Mucosa of descending colon (tissue), 3 donors: ENCODE measurements at regions not wholly inside any gene's neighbourhood (a gene's known extent, or its start where the extent isn't known, plus 50 kb on each side); places are given as distances from the start of the nearest gene placed in this dataset.
A peak's percentile ranks its signal among the peaks of the same experiment; 100 is the strongest.

Experiments used
- ATAC-seq: fragments of 200-7000 bp; cut with Tn5 transposase; one replicate; pipeline ENCODE4 v1.9.1; 2020; ENCODE audit warnings: mild to moderate bottlenecking, moderate library complexity
- DNase-seq, 3 donors: peaks; one replicate each; pipeline ENCODE4 v3.0.0-alpha.2; 2020
- H3K36me3 ChIP-seq: fragments of 200-600 bp; one replicate; pipeline ENCODE4 v1.8.0; 2021; ENCODE audit warnings: low read depth, mild to moderate bottlenecking
- H3K4me1 ChIP-seq: fragments of 200-600 bp; one replicate; pipeline ENCODE4 v1.8.0; 2021; ENCODE audit warnings: low read depth, mild to moderate bottlenecking
- H3K4me3 ChIP-seq: fragments of 200-600 bp; one replicate; pipeline ENCODE4 v1.8.0; 2021; ENCODE audit warnings: mild to moderate bottlenecking
- H3K9me3 ChIP-seq: fragments of 200-600 bp; one replicate; pipeline ENCODE4 v1.8.0; 2021; ENCODE audit warnings: mild to moderate bottlenecking
- intact Hi-C, 2 donors: fragments of 100-400 bp; cut with DNase I in 1 of 2; cut with micrococcal nuclease in 1 of 2; formaldehyde crosslinking; loops; one replicate each; pipeline versions ENCODE4 v1.11.0 to v1.11.1; 2022; cut with DNase I, micrococcal nuclease
- TF ChIP-seq, protein P1 (sequence below): fragments of 200-600 bp; IDR thresholded peaks from one replicate; pipeline ENCODE4 v1.8.0; 2022; ENCODE audit warnings: antibody characterized with exemption, mild to moderate bottlenecking
- donor health status: DM: no; HTN: no; CAD: no; lungs with moderate emphysema.
- donor health status: DM: no; HTN: no; CAD: no.
- donor health status: DM: no; HTN: yes; CAD: no.

DNA sequence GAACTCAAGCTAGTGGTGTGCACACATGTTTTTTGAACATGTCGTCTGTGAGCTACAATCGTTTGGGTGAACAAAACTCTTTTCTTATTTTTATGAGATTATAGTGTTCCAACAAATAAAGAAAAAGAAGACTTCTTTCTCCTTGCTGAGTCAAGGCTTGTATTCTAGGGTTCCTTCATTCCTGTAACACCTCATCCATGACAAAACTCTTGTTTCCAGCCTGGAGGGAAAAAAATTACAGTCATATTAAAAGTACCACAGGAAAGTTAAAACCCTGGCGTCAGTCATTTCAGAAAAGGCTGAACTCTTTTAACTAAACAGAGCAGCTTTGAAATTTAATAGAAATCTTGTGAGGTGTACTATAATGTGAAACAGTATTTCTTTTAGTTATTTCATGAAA lies 79.2 kb upstream of the BOD1L1 start:
- no peak for ATAC-seq
- H3K36me3 ChIP-seq = no peaks in the 10 kb centered on the region
- no peaks in the 10 kb centered on the region for H3K9me3 ChIP-seq
- H3K4me3 ChIP-seq = no peak overlapping the region
- intact Hi-C loops = no loop called here
- no peak for DNase-seq
- no peaks in the 10 kb centered on the region for H3K4me1 ChIP-seq
- TF ChIP-seq, protein P1, sequence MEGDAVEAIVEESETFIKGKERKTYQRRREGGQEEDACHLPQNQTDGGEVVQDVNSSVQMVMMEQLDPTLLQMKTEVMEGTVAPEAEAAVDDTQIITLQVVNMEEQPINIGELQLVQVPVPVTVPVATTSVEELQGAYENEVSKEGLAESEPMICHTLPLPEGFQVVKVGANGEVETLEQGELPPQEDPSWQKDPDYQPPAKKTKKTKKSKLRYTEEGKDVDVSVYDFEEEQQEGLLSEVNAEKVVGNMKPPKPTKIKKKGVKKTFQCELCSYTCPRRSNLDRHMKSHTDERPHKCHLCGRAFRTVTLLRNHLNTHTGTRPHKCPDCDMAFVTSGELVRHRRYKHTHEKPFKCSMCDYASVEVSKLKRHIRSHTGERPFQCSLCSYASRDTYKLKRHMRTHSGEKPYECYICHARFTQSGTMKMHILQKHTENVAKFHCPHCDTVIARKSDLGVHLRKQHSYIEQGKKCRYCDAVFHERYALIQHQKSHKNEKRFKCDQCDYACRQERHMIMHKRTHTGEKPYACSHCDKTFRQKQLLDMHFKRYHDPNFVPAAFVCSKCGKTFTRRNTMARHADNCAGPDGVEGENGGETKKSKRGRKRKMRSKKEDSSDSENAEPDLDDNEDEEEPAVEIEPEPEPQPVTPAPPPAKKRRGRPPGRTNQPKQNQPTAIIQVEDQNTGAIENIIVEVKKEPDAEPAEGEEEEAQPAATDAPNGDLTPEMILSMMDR = no peak

DNA sequence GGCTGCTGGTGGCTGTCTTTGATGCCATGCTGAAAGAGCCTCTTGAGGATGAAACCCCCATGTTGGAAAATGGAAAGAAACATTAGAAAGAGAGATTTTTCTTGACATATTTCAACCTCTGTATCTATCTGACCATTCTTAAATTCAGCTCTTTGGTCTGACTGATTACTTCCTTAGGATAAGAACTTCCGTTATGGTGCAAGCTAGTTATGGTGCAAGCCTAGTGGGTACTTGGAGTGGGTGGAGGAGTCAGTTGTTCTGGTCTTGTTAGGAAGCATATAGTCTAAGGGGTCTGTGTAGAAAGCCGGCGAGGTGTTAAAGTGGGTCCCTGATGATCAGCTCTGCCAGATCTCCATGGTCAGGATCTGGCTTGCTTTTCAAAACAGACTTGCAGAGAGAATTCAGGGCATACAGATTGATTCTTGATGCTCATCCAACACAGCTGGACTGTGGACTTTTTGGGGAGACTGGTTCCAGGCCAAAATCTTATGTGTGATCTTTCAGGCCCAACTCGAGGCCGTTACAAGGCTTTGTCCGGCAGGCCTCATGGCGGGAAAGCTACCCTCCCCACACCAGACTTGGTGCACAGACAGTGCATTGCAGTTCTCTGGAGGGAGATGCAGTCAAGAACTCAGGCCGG lies 82.8 kb upstream of the BOD1L1 start:
- H3K36me3 ChIP-seq = no peaks in the 10 kb centered on the region
- no peak overlapping the region for H3K4me3 ChIP-seq
- H3K9me3 ChIP-seq = no peaks in the 10 kb centered on the region
- TF ChIP-seq, protein P1 = no peak
- DNase-seq = no peak
- intact Hi-C loops = no loop called here
- no peak for ATAC-seq
- no peaks in the 10 kb centered on the region for H3K4me1 ChIP-seq

DNA sequence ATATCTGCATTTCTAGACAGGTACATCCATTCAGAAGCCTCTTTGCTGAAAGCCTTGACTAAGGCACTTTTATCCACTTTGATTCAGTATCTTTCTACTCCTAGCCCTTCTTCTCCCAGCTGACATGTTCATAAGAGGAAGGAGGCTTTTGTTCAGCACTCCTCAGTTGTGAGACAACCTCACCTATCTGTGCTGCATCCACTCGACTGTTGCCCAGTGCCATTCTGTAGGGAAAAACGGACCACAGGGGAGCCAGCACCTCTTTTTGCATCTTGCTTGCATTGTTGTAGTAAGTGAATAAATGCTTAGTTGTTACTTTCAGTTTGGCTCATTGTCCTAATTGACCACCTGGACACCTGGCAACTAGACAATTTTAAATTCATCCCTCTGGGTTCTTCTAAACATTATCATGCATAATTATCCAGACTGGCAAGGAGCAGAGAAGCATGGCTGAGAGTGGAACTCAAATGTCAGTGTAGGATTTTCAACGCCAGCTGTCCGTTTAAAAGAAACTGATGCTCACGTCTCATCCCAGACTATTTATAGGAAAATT lies 83.8 kb upstream of the BOD1L1 start:
- no peaks in the 10 kb centered on the region for H3K36me3 ChIP-seq
- TF ChIP-seq, protein P1 = no peak

DNA sequence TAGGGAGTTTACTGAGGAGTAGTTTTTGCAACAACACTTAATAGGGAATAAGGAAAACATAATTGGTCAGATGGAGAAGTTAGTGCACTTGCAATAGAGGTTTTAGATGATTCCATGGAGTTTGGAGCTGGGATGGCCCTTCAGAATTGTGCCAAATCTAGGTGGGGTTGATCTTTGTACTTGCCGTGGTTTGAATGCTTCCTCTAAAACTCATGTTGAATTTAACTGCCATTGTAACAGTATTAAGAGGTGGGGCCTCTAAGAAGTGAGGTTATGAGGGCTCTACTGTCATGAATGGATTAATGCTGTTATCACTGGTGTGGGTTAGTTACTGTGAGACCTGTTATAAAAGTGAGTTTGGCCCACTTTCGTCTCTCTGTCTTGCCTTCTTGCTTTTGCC lies 94.4 kb upstream of the BOD1L1 start:
- no peaks in the 10 kb centered on the region for H3K9me3 ChIP-seq
- no peaks in the 10 kb centered on the region for H3K36me3 ChIP-seq
- no peak overlapping the region for H3K4me3 ChIP-seq
- DNase-seq (no peak), ATAC-seq (peak; percentile 35)
- intact Hi-C loops = no loop called here
- H3K4me1 ChIP-seq = no peaks in the 10 kb centered on the region
- TF ChIP-seq, protein P1 = no peak

More for the DNA sequence above, 83.8 kb upstream of the BOD1L1 start:
- no peak for DNase-seq
- H3K9me3 ChIP-seq = no peaks in the 10 kb centered on the region
- no peak overlapping the region for H3K4me3 ChIP-seq
- no peaks in the 10 kb centered on the region for H3K4me1 ChIP-seq
- intact Hi-C loops = no loop called here
- no peak for ATAC-seq

DNA sequence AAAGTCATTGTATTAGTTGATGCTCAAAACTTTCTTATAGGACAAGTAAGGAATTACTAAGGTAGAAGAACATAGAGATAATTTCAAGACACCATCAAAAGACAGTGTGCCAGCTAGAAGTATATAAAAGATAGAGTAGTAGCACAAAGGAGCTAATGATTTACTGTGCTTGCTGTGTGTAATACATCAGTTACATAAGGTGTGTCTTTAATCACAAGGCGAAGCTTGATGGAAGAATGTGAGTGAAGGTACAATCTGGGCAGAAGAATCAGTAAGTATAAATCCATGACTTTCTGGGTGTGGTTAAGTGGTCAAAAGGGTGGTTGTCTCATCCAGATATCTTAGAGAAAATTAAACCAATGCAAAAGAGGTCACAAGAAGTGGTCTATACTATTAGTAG lies 95.1 kb upstream of the BOD1L1 start:
- no peaks in the 10 kb centered on the region for H3K36me3 ChIP-seq
- TF ChIP-seq, protein P1 = no peak
- intact Hi-C loops = no loop called here
- DNase-seq (no peak), ATAC-seq (peak; percentile 15)
- H3K4me1 ChIP-seq = no peaks in the 10 kb centered on the region
- H3K9me3 ChIP-seq = no peaks in the 10 kb centered on the region
- no peak overlapping the region for H3K4me3 ChIP-seq
